ENCODE measurements at regions not wholly inside any gene's neighbourhood (a gene's known extent, or its start where the extent isn't known, plus 50 kb on each side); places are given as distances from the start of the nearest gene placed in this dataset.

GRCh38 chr21:28247454-28248020, 745.1 kb downstream of the LTN1 start:
- TF ChIP-seq CTCF (IDR thresholded peaks at IDR 0.05; ENCODE audit: borderline replicate concordance, extremely low read depth, low read length, poor library complexity, severe bottlenecking) (no peak), EZH2 (IDR thresholded peaks at IDR 0.05; ENCODE audit: borderline replicate concordance, low read depth, low read length, severe bottlenecking) (no peak)
